Lower leg skin (tissue), 4 donors: ENCODE measurements at regions not wholly inside any gene's neighbourhood (a gene's known extent, or its start where the extent isn't known, plus 50 kb on each side); places are given as distances from the start of the nearest gene placed in this dataset.

ENCODE experiments used
- DNase-seq, 2 donors: peaks; one replicate each; pipeline ENCODE4 v3.0.0-alpha.2; 2019; ENCODE audit warnings: low spot score in 2 of 2
- H3K4me3 ChIP-seq: fragments of 200-600 bp; sonication (generic); 2 replicates; pipeline ENCODE4 v1.5.1; 2017; ENCODE audit warnings: mild to moderate bottlenecking, low read depth; ENCODE audit not compliant: poor library complexity, severe bottlenecking
- POLR2A ChIP-seq, 2 donors: fragments of 450-650 bp; IDR thresholded peaks; one replicate each; pipeline ENCODE4 v1.6.1; 2016 to 2017; ENCODE audit warnings: antibody characterized with exemption in 2 of 2, mild to moderate bottlenecking in 1 of 2, moderate library complexity in 1 of 2
- WGBS, 2 donors: methylation state at CpG; one replicate each; pipeline ENCODE4 v1.1.5; 2018; 5-methylcytosine and 5-hydroxymethylcytosine counted together
- intact Hi-C: fragments of 100-400 bp; cut with DNase I; formaldehyde crosslinking; loops from one replicate; pipeline ENCODE4 v1.15.0; 2023; ENCODE audit warnings: low total_unique reads
- TF ChIP-seq, protein P1 (sequence below), 3 donors: fragments of 450-650 bp; IDR thresholded peaks; one replicate each; pipeline ENCODE4 v1.5.1; 2016; ENCODE audit warnings: antibody characterized with exemption in 3 of 3, mild to moderate bottlenecking in 3 of 3, moderate library complexity in 2 of 3

DNA sequence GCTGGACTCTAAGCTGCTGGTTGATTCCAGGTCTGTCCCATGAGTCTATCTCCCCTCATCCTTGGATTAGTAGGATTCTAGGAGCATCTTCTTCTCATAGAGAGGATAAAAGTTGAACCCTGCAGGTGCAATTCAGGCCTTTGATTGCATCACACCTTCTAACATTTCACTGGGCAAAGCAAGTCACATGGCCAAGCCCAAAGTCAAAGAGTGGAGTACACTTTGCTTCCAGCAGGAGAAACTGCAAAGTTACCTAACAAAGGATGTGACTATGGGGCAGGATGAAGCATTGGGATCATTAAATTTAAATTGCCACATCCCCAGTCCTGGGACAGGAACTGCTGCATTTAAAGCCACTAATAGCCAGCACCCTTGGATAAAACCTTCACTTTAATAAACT lies 51.0 kb upstream of the EGFLAM start:
- DNase-seq = no peak
- no peak for TF ChIP-seq POLR2A (IDR thresholded peaks at IDR 0.05)
- TF ChIP-seq, protein P1, sequence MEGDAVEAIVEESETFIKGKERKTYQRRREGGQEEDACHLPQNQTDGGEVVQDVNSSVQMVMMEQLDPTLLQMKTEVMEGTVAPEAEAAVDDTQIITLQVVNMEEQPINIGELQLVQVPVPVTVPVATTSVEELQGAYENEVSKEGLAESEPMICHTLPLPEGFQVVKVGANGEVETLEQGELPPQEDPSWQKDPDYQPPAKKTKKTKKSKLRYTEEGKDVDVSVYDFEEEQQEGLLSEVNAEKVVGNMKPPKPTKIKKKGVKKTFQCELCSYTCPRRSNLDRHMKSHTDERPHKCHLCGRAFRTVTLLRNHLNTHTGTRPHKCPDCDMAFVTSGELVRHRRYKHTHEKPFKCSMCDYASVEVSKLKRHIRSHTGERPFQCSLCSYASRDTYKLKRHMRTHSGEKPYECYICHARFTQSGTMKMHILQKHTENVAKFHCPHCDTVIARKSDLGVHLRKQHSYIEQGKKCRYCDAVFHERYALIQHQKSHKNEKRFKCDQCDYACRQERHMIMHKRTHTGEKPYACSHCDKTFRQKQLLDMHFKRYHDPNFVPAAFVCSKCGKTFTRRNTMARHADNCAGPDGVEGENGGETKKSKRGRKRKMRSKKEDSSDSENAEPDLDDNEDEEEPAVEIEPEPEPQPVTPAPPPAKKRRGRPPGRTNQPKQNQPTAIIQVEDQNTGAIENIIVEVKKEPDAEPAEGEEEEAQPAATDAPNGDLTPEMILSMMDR (IDR thresholded peaks at IDR 0.05) = no peak
- intact Hi-C loops = no loop called here
- H3K4me3 ChIP-seq = no peak overlapping the region

DNA sequence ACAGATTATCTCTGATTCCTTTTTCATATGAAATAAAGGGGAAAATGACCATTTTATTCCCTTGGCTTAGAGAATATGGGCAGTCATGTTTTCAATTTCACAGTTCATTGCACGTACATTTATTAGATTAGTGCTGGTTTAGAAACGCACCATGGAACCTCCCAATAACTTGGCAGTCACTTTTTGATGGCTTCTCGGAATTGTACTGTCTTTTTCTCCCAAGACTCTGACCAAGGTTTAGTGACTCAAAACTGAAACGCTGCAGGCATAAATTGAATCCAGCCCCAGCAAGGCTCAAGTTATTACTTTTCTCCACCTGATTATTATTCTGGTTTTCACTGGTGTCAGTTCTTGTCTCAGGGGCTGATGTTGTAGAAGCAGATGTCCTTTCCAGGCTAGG lies 55.6 kb upstream of the EGFLAM start:
- WGBS, 2 donors = 55 to 68% methylated on average over 4 of the region's 4 CpGs
- DNase-seq = no peak
- no peak overlapping the region for H3K4me3 ChIP-seq
- TF ChIP-seq, protein P1 (IDR thresholded peaks at IDR 0.05) = no peak
- no peak for TF ChIP-seq POLR2A (IDR thresholded peaks at IDR 0.05)
- intact Hi-C loops = no loop called here

DNA sequence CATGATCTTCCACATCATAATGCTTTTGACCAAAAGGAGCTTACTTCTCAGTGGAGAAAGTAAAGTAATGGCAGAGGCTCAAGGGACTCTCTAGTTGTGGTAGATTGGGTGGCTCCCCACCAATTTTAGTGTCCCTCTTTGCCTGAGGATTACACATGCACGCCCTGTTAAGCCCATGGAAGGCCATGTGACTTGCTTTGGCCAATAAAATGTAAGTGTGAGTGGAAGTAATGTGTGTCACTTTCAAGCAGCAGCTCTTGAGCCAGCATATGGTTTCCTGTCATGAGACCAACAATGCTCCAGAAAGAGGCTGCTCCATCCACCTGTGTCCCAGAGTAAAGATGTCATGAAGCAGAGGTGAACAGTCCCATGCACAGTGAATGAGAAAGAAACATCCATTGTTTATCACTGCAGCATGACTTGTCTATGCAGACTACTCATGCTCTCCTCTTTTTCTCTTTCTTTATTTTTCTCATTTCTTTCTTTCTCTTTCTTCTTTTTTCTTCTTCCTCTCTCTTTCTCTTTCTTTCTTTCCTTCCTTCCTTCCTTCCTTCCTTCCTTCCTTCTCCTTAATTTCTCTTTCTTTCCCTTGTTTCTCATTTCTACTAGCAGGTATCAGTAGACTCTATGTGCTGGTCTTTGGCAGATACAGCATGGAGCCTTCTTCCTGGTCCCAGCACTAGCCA lies 57.3 kb upstream of the EGFLAM start:
- TF ChIP-seq, protein P1 (IDR thresholded peaks at IDR 0.05) = no peak
- no peak for TF ChIP-seq POLR2A (IDR thresholded peaks at IDR 0.05)
- no peak for DNase-seq
- intact Hi-C loops = no loop called here
- 88 to 94% methylated on average over 1 of the region's 1 CpG for WGBS, 2 donors
- no peak overlapping the region for H3K4me3 ChIP-seq

DNA sequence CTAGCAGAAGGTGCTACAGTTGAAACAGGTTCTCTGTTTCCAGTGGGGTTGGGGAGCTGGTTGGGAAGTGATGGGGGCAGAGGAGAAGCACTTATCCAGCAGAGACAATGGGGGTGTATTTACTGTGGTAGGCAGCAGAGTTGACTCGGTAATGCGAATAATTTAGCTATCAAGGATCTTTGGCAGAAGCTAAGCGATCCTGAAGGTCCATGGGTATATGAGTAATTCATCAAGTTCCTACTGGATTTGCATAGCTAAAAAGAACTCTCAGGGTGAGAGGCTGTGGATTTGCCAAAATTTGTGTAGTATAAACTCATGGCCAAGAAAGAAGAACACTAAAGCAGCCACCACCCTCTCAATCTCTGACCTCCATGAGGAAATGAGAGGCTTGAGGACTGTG lies 61.2 kb upstream of the EGFLAM start:
- 76 to 79% methylated on average over 3 of the region's 3 CpGs for WGBS, 2 donors
- DNase-seq = no peak
- TF ChIP-seq, protein P1 (IDR thresholded peaks at IDR 0.05) = no peak
- no peak for TF ChIP-seq POLR2A (IDR thresholded peaks at IDR 0.05)
- no peak overlapping the region for H3K4me3 ChIP-seq
- intact Hi-C loops = loop anchor here (5.0 kb wide), 1 partner anchor 360 kb away; no protein-coding TSS in a partner anchor

DNA sequence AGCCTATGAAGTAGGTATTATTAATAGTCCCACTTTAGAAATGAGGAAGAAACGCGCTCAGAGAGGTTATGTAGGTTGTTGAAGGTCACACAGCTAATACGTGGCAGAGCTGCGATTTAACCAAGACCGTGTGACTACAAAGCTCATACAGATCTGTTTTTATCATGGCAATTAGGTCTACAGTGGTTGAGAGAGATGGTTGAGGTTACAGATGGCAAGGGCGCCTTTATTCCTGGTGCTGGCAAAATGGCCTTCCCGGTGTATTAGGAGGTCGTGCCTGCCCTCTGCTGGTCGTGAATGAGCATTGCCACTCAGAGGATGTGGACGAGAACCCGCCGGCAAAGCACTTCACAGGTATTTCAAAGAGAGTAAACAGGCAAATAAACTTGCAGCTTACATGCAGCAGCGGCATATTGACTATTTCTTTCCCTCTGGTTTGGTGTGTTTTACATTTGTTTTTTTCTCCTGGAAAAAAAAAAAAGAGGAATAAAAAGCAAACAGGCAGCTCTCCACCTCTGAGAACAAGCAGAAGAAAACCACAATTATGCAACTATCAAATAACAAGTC lies 65.3 kb upstream of the EGFLAM start:
- H3K4me3 ChIP-seq = no peak overlapping the region
- TF ChIP-seq POLR2A (IDR thresholded peaks at IDR 0.05) = no peak
- TF ChIP-seq, protein P1 (IDR thresholded peaks at IDR 0.05) = peak in 1 of 3 donors; percentile 51
- peak; percentile 49 to 91 for DNase-seq
- WGBS, 2 donors = 16 to 20% methylated on average over 13 of the region's 13 CpGs
- intact Hi-C loops = loop anchor here (5.0 kb wide), 1 partner anchor 781 kb away; no protein-coding TSS in a partner anchor
